HEK293 (cell line): ENCODE measurements at regions not wholly inside any gene's neighbourhood (a gene's known extent, or its start where the extent isn't known, plus 50 kb on each side); places are given as distances from the start of the nearest gene placed in this dataset.

ENCODE experiments used
- CTCF ChIA-PET: fragments of 350-600 bp; formaldehyde crosslinking; extraction: SDS; loops from one replicate; lab custom pipeline; 2021; ENCODE audit warnings: antibody characterized with exemption; lab: Yijun Ruan, JAX
- POLR2A ChIA-PET: fragments of 300-600 bp; formaldehyde crosslinking; extraction: SDS; loops from one replicate; lab custom pipeline; 2020; ENCODE audit warnings: antibody characterized with exemption, inconsistent platforms; lab: Yijun Ruan, JAX
- H3K27ac ChIP-seq: fragments of 200-500 bp; sonication (Bioruptor generic); 2 replicates; pipeline ENCODE4 v1.5.1; 2014; ENCODE audit warnings: low read depth, low read length, control low read depth, inconsistent platforms; ENCODE audit errors: extremely low read depth
- H3K36me3 ChIP-seq, 2 experiments: fragments of 200-500 bp in 1 of 2; sonication (Bioruptor generic) in 1 of 2; 1 replicate in 1 of 2; 2 replicates in 1 of 2; pipeline ENCODE4 v1.5.1; 2014 to 2017; ENCODE audit warnings: inconsistent platforms in 2 of 2, low read length in 2 of 2; ENCODE audit not compliant: control insufficient read depth in 2 of 2, insufficient read depth in 1 of 2
- H3K4me1 ChIP-seq: fragments of 200-500 bp; sonication (Bioruptor generic); 2 replicates; pipeline ENCODE4 v1.5.1; 2014; ENCODE audit warnings: mild to moderate bottlenecking, low read length, inconsistent platforms; ENCODE audit not compliant: control insufficient read depth, insufficient read depth
- H3K4me3 ChIP-seq: 2 replicates; pipeline ENCODE4 v1.5.1; 2011; ENCODE audit warnings: low read depth, mild to moderate bottlenecking, control low read depth, low read length, moderate library complexity
- H3K9me3 ChIP-seq: fragments of 200-500 bp; sonication (Bioruptor generic); 2 replicates; pipeline ENCODE4 v1.5.1; 2014; ENCODE audit warnings: low read depth, low read length, inconsistent platforms; ENCODE audit not compliant: control insufficient read depth, insufficient read depth
- BCL11B ChIP-seq: fragments of 450-650 bp; formaldehyde crosslinking; IDR thresholded peaks from 2 replicates; pipeline ENCODE4 v1.5.1; 2016; ENCODE audit warnings: low read depth, missing biosample characterization, missing genetic modification characterization
- HOXC10 ChIP-seq: sonication (generic); formaldehyde crosslinking; IDR thresholded peaks from 2 replicates; pipeline ENCODE4 v1.8.1; 2023; ENCODE audit warnings: mild to moderate bottlenecking, missing genetic modification reagents
- OSR2 ChIP-seq: fragments of 450-650 bp; formaldehyde crosslinking; IDR thresholded peaks from 2 replicates; pipeline ENCODE4 v1.5.1; 2016; ENCODE audit warnings: missing biosample characterization, missing genetic modification characterization
- PRDM1 ChIP-seq: fragments of 450-650 bp; formaldehyde crosslinking; IDR thresholded peaks from 2 replicates; pipeline ENCODE4; 2016; ENCODE audit warnings: missing biosample characterization, missing genetic modification characterization
- TRIM28 ChIP-seq: IDR thresholded peaks from 2 replicates; pipeline ENCODE4 v1.6.1; 2011; ENCODE audit warnings: low read length, control low read depth, borderline replicate concordance
- ZBTB1 ChIP-seq: fragments of 450-650 bp; formaldehyde crosslinking; IDR thresholded peaks from 2 replicates; pipeline ENCODE4 v1.5.1; 2016; ENCODE audit warnings: missing biosample characterization, missing genetic modification characterization
- ZBTB21 ChIP-seq: fragments of 450-650 bp; formaldehyde crosslinking; IDR thresholded peaks from 2 replicates; pipeline ENCODE4 v1.5.1; 2017; ENCODE audit warnings: missing biosample characterization, missing genetic modification characterization
- ZEB2 ChIP-seq: fragments of 450-650 bp; formaldehyde crosslinking; IDR thresholded peaks from 2 replicates; pipeline ENCODE4 v1.5.1; 2016; ENCODE audit warnings: missing biosample characterization, missing genetic modification characterization
- ZNF138 ChIP-seq: fragments of 450-650 bp; formaldehyde crosslinking; IDR thresholded peaks from 2 replicates; pipeline ENCODE4 v1.5.1; 2016; ENCODE audit warnings: missing biosample characterization, missing genetic modification characterization, borderline replicate concordance
- ZNF140 ChIP-seq: fragments of 450-650 bp; formaldehyde crosslinking; IDR thresholded peaks from 2 replicates; pipeline ENCODE4 v1.5.1; 2016; ENCODE audit warnings: missing biosample characterization, missing genetic modification characterization
- ZNF202 ChIP-seq: fragments of 450-650 bp; formaldehyde crosslinking; IDR thresholded peaks from 2 replicates; pipeline ENCODE4 v1.5.1; 2016; ENCODE audit warnings: missing biosample characterization, missing genetic modification characterization, borderline replicate concordance
- ZNF211 ChIP-seq: fragments of 450-650 bp; formaldehyde crosslinking; IDR thresholded peaks from 2 replicates; pipeline ENCODE4 v1.5.1; 2016; ENCODE audit warnings: low read depth, missing biosample characterization, missing genetic modification characterization
- ZNF223 ChIP-seq: fragments of 450-650 bp; formaldehyde crosslinking; IDR thresholded peaks from 2 replicates; pipeline ENCODE4 v1.5.1; 2016; ENCODE audit warnings: missing biosample characterization, missing genetic modification characterization
- ZNF248 ChIP-seq: fragments of 450-650 bp; formaldehyde crosslinking; IDR thresholded peaks from 2 replicates; pipeline ENCODE4 v1.5.1; 2017; ENCODE audit warnings: missing biosample characterization, missing genetic modification characterization
- ZNF311 ChIP-seq: fragments of 450-650 bp; formaldehyde crosslinking; IDR thresholded peaks from 2 replicates; pipeline ENCODE4 v1.5.1; 2017; ENCODE audit warnings: missing biosample characterization, missing genetic modification characterization, borderline replicate concordance
- ZNF426 ChIP-seq: fragments of 450-650 bp; formaldehyde crosslinking; IDR thresholded peaks from 2 replicates; pipeline ENCODE4 v1.5.1; 2017; ENCODE audit warnings: missing biosample characterization, missing genetic modification characterization, mild to moderate bottlenecking, inconsistent platforms, moderate library complexity
- ZNF433 ChIP-seq: fragments of 450-650 bp; formaldehyde crosslinking; IDR thresholded peaks from 2 replicates; pipeline ENCODE4 v1.5.1; 2016; ENCODE audit warnings: missing biosample characterization, missing genetic modification characterization, low read depth
- ZNF488 ChIP-seq: fragments of 450-650 bp; formaldehyde crosslinking; IDR thresholded peaks from 2 replicates; pipeline ENCODE4 v1.5.1; 2016; ENCODE audit warnings: missing biosample characterization, missing genetic modification characterization
- ZNF660 ChIP-seq: fragments of 450-650 bp; IDR thresholded peaks from 2 replicates; pipeline ENCODE4 v1.5.1; 2018; ENCODE audit warnings: missing biosample characterization, mild to moderate bottlenecking, missing genetic modification characterization
- ZNF747 ChIP-seq: fragments of 450-650 bp; formaldehyde crosslinking; IDR thresholded peaks from 2 replicates; pipeline ENCODE4 v1.5.1; 2016; ENCODE audit warnings: missing biosample characterization, missing genetic modification characterization
- ZSCAN23 ChIP-seq: fragments of 450-650 bp; formaldehyde crosslinking; IDR thresholded peaks from 2 replicates; pipeline ENCODE4 v1.5.1; 2016; ENCODE audit warnings: missing biosample characterization, missing genetic modification characterization
- TF ChIP-seq, protein P1 (sequence below): fragments of 450-650 bp; formaldehyde crosslinking; IDR thresholded peaks from 2 replicates; pipeline ENCODE4 v1.5.1; 2016; ENCODE audit warnings: missing biosample characterization, missing genetic modification characterization
- TF ChIP-seq, protein P2 (sequence below): fragments of 450-650 bp; formaldehyde crosslinking; IDR thresholded peaks from 2 replicates; pipeline ENCODE4 v1.5.1; 2016; ENCODE audit warnings: missing biosample characterization, missing genetic modification characterization
- TF ChIP-seq, protein P3 (sequence below): fragments of 450-650 bp; formaldehyde crosslinking; conservative IDR thresholded peaks from 2 replicates; pipeline ENCODE4 v1.5.1; 2016; ENCODE audit warnings: low read depth, missing biosample characterization, missing genetic modification characterization

DNA sequence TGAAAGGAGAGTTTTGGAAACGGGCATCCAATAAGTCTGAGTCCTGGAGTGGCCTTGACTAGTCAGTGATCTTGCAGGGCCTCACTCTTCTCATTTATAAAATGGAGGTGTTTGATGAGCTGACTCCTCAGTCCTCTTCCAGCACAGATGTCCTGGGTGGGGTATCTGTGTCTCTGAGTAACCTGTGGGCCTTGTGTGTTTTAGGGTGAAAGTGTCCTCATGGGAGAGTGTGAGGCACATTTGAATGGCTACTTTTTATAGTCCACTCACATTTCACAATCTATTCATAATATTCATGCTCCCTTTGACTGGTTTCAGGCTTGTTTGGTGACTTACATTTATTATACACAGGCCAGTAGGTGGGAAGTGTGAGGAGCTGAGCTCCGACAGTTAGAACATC lies 106.4 kb upstream of the CELF4 start:
- ChIA-PET POLR2A (no interaction called here), CTCF (no interaction called here)
- TF ChIP-seq ZNF747: no peak
- no peak for TF ChIP-seq OSR2 (tag by site-specific recombination)
- H3K4me3 ChIP-seq: no peak overlapping the region
- H3K9me3 ChIP-seq: no peaks in the 10 kb centered on the region
- no peaks in the 10 kb centered on the region for H3K36me3 ChIP-seq
- no peaks in the 10 kb centered on the region for H3K4me1 ChIP-seq
- H3K27ac ChIP-seq: no peak overlapping the region

GRCh38 chr18:37671530-37671929 lies 105.9 kb upstream of the CELF4 start:
- Histone ChIP-seq H3K9me3 (no peaks in the 10 kb centered on the region), H3K27ac (no peak overlapping the region), H3K36me3 (no peaks in the 10 kb centered on the region), H3K4me3 (no peak overlapping the region), H3K4me1 (no peaks in the 10 kb centered on the region)
- ChIA-PET CTCF (no interaction called here), POLR2A (no interaction called here)
- TF ChIP-seq PRDM1 (tag by site-specific recombination) (no peak), ZNF223 (tag by site-specific recombination) (no peak), ZNF747 (no peak), ZSCAN23 (no peak), ZNF488 (tag by site-specific recombination) (no peak), ZBTB21 (tag by site-specific recombination) (no peak), TRIM28 (no peak), ZNF660 (tag by site-specific recombination) (no peak), ZNF426 (tag by site-specific recombination) (no peak), ZNF140 (tag by site-specific recombination) (no peak), ZNF248 (tag by site-specific recombination) (no peak), ZBTB1 (tag by site-specific recombination) (no peak), ZNF433 (tag by site-specific recombination) (no peak), BCL11B (tag by site-specific recombination) (no peak), ZNF311 (tag by site-specific recombination) (no peak)
- TF ChIP-seq, protein P1, sequence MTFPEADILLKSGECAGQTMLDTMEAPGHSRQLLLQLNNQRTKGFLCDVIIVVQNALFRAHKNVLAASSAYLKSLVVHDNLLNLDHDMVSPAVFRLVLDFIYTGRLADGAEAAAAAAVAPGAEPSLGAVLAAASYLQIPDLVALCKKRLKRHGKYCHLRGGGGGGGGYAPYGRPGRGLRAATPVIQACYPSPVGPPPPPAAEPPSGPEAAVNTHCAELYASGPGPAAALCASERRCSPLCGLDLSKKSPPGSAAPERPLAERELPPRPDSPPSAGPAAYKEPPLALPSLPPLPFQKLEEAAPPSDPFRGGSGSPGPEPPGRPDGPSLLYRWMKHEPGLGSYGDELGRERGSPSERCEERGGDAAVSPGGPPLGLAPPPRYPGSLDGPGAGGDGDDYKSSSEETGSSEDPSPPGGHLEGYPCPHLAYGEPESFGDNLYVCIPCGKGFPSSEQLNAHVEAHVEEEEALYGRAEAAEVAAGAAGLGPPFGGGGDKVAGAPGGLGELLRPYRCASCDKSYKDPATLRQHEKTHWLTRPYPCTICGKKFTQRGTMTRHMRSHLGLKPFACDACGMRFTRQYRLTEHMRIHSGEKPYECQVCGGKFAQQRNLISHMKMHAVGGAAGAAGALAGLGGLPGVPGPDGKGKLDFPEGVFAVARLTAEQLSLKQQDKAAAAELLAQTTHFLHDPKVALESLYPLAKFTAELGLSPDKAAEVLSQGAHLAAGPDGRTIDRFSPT: no peak
- TF ChIP-seq, protein P2, sequence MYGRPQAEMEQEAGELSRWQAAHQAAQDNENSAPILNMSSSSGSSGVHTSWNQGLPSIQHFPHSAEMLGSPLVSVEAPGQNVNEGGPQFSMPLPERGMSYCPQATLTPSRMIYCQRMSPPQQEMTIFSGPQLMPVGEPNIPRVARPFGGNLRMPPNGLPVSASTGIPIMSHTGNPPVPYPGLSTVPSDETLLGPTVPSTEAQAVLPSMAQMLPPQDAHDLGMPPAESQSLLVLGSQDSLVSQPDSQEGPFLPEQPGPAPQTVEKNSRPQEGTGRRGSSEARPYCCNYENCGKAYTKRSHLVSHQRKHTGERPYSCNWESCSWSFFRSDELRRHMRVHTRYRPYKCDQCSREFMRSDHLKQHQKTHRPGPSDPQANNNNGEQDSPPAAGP: no peak

DNA sequence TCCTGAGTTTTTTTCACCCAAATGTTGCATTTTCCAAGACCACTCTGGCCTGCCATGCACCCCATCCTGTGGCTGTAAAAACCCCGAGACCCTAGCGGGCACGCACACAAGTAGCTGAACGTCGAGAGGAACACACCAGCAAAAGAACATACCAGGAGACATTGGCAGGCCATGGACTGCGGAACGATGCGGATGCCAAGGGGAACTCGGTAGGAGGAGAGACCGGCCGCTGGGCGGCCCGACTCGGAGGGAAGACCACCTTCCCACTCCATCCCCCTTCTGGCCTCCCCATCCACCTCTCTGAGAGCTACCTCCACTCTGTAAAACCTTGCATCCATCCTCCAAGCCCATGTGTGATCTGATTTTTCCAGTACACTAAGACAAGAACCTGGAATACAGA lies 105.5 kb upstream of the CELF4 start:
- CTCF ChIA-PET: no interaction called here
- H3K4me1 ChIP-seq: no peaks in the 10 kb centered on the region
- TF ChIP-seq ZNF138 (tag by site-specific recombination): no peak
- TF ChIP-seq ZNF211: no peak
- TF ChIP-seq, protein P3, sequence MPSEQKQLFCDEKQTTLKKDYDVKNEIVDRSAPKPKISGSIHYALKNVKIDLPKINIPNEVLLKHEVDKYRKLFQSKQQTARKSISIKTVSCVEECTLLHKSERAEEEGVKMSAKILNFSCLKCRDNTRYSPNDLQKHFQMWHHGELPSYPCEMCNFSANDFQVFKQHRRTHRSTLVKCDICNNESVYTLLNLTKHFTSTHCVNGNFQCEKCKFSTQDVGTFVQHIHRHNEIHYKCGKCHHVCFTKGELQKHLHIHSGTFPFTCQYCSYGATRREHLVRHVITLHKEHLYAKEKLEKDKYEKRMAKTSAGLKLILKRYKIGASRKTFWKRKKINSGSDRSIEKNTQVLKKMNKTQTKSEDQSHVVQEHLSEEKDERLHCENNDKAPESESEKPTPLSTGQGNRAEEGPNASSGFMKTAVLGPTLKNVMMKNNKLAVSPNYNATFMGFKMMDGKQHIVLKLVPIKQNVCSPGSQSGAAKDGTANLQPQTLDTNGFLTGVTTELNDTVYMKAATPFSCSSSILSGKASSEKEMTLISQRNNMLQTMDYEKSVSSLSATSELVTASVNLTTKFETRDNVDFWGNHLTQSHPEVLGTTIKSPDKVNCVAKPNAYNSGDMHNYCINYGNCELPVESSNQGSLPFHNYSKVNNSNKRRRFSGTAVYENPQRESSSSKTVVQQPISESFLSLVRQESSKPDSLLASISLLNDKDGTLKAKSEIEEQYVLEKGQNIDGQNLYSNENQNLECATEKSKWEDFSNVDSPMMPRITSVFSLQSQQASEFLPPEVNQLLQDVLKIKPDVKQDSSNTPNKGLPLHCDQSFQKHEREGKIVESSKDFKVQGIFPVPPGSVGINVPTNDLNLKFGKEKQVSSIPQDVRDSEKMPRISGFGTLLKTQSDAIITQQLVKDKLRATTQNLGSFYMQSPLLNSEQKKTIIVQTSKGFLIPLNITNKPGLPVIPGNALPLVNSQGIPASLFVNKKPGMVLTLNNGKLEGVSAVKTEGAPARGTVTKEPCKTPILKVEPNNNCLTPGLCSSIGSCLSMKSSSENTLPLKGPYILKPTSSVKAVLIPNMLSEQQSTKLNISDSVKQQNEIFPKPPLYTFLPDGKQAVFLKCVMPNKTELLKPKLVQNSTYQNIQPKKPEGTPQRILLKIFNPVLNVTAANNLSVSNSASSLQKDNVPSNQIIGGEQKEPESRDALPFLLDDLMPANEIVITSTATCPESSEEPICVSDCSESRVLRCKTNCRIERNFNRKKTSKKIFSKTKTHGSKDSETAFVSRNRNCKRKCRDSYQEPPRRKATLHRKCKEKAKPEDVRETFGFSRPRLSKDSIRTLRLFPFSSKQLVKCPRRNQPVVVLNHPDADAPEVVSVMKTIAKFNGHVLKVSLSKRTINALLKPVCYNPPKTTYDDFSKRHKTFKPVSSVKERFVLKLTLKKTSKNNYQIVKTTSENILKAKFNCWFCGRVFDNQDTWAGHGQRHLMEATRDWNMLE (tag by site-specific recombination): no peak
- TF ChIP-seq HOXC10 (CRISPR knock-in tag): no peak
- TF ChIP-seq ZEB2 (tag by site-specific recombination): no peak
- TF ChIP-seq ZNF202: no peak
- H3K9me3 ChIP-seq: no peaks in the 10 kb centered on the region
- no peak overlapping the region for H3K27ac ChIP-seq
- POLR2A ChIA-PET: no interaction called here
- H3K36me3 ChIP-seq: no peaks in the 10 kb centered on the region
- H3K4me3 ChIP-seq: no peak overlapping the region
